ENCODE measurements at regions not wholly inside any gene's neighbourhood (a gene's known extent, or its start where the extent isn't known, plus 50 kb on each side); places are given as distances from the start of the nearest gene placed in this dataset.
"Not testable (repeated sequence)": the region's sequence is repeated elsewhere in the genome, so short reads cannot be mapped to it uniquely, and the experiment has no call there.

DNA sequence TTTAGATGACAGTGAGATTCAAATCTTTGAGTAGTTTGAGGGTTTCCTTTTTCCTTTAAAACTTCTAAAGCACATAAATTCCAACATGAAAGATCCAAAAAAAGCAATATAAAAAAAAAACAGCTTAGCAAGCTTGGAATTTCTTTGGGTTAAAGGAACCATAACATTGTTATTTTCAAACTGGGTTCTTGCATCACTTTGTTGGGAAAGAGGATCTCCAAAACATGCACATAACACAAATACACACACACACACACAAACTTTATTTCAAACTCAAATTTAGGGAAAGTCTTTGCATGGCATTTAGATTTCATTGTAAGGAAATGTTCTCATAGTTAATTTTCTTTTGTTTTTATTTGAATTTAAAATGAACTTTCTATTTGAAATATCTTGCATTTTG is 79.2 kb upstream of the COL8A1 start:
- no peak for DNase-seq (ENCODE audit: low read depth)
- no peak for TF ChIP-seq CTCF (IDR thresholded peaks at IDR 0.05; ENCODE audit: insufficient read depth, low read length)
- H3K4me3 ChIP-seq (ENCODE audit: low read depth, low read length): no peak overlapping the region

DNA sequence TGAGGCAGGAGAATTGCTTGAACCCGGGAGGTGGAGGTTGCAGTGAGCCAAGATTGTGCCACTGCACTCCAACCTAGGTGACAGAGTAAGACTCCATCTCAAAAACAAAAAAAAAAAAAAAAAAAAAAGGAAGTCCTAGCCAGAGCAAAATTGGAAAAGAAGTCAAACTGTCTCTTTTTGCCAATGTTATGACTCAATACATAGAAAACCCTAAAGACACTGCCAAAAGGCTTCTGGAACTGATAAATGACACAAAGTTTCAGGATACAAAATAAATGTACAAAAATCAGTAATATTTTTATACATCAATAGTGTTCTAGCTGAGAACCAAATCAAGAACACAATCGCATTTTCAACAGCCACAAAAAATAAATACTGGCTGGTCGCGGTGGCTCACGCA is 82.5 kb upstream of the COL8A1 start:
- H3K4me3 ChIP-seq (ENCODE audit: low read depth, low read length): not testable (repeated sequence)
- DNase-seq (ENCODE audit: low read depth): peak; percentile 28

DNA sequence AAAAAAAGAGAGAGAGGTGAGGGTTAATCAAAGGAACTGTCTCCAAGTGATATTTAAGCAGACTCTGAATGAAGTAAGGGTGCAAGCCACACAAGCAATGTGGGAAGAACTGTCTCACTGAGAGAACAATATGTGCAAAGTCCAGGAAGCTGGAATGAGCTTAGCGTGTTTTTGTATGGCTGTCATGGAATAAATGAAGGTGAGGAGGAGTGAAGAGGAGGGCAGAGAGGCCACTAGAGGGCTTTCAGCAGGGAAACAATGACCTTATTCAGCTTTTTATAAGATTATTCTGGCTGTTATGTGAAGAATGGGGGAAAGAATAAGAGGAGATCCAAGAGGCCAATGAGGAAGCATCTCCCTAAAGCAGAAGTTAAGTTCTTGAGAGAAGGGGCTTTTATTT is 86.9 kb upstream of the COL8A1 start:
- H3K4me3 ChIP-seq (ENCODE audit: low read depth, low read length): no peak overlapping the region
- peak; percentile 10 for TF ChIP-seq CTCF (IDR thresholded peaks at IDR 0.05; ENCODE audit: insufficient read depth, low read length)
- DNase-seq (ENCODE audit: low read depth): no peak

DNA sequence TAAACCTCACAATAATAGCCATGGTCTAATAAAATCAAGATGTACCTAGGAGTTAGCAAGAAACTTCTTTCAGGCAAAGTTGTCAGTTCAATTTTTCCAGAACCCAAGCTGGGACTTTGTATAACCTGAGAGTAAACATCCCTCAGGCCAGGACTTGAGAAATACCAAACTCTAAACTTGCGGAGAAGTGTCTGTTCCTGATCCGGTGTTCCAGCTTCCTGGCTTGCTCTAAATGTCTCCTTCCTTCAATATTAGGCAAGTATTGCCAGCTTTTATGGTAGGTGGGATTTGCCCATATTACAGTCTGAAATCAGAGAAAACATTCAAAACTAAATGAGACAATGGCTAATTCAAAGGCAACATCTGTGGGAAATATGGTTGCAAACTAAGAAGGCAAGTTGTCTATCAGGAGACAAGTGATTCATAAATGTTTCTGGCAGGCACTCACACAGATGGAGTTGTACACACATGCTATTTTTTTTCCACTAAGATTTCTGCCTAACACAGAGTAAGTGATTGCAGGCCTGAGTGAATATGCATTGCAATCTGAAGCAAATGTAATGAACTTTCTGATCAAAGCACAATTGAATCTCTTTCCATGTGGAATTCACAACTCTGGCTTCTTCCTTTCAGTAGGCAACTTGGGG is 88.3 kb upstream of the COL8A1 start:
- no peak overlapping the region for H3K4me3 ChIP-seq (ENCODE audit: low read depth, low read length)
- TF ChIP-seq CTCF (IDR thresholded peaks at IDR 0.05; ENCODE audit: insufficient read depth, low read length): no peak
- DNase-seq (ENCODE audit: low read depth): peak; percentile 59

DNA sequence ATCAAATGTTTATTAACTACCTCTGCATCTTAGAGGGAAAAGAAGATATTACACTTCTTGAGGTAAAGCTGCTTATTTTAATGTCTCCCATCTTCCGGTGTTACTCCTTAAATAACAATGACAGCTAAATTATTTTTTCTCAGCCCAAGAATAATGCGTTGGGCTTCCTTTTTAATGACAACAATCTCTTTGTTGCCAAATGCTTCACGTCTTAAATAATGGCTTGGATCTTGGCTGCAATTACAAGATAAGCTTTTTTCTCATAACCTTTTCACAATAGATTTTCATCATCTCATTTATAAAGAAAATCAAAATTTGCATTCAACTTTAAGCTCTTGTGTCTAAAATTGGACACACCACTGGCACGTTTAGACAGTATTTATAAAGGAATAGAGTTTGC is 89.2 kb upstream of the COL8A1 start:
- no peak overlapping the region for H3K4me3 ChIP-seq (ENCODE audit: low read depth, low read length)
- no peak for TF ChIP-seq CTCF (IDR thresholded peaks at IDR 0.05; ENCODE audit: insufficient read depth, low read length)
- no peak for DNase-seq (ENCODE audit: low read depth)

DNA sequence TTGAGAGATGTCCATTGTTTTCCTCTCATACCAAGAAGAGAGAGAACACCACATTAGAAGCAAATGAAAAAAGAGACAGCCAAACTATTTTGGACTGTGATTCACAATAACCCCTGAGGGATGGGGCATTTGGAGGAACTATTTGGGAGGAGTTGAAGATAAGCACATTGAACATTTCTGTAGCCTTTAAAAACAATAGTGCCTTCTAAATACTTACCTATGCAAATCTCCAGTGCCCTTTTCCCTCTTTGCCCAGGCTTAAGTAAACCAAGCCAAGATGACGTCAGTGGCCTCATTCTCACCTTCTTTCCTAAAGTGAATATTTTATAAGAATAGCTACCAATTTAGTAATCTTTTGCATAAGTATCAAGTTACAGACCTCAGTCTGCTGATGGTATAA is 89.7 kb upstream of the COL8A1 start:
- DNase-seq (ENCODE audit: low read depth): peak; percentile 32
- no peak for TF ChIP-seq CTCF (IDR thresholded peaks at IDR 0.05; ENCODE audit: insufficient read depth, low read length)
- H3K4me3 ChIP-seq (ENCODE audit: low read depth, low read length): no peak overlapping the region

DNA sequence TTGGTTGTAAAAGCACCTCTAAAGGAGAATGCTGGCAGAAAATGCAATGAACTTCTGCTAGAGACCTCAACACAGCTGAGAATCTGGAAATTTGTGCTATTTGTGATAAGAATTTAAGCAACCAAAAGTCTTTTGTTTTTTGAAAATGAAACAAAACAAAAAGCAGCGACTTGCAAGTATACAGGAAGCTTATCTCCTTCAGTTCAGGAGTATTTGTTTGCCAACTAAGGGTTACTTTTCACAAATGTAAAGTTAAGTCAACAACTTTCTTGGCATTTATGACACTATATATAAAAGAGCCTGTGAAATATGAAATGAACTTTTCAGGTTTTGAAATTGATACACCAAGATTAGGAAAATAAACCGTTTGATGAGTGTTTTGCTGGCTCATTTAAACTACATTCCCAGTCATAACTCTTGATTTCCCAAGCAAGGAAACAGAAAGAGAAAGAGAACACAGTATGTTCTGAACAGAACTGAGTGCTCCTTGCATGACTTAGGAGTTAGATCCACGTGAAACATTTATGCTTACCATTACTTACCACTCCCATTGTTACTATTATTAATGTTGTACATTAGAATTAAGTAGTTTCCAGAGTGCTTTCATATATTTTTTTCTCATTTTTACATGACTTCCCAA is 92.3 kb upstream of the COL8A1 start:
- H3K4me3 ChIP-seq (ENCODE audit: low read depth, low read length): peak overlapping the region; percentile 32
- no peak for TF ChIP-seq CTCF (IDR thresholded peaks at IDR 0.05; ENCODE audit: insufficient read depth, low read length)
- DNase-seq (ENCODE audit: low read depth): peak; percentile 46

All from fibroblast of the aortic adventitia (primary cell).